DMS53 treated with DMSO at 0.1 percent for 48 hours (cell line): ENCODE measurements at regions not wholly inside any gene's neighbourhood (a gene's known extent, or its start where the extent isn't known, plus 50 kb on each side); places are given as distances from the start of the nearest gene placed in this dataset.

Experiments used
- DNase-seq: peaks from one replicate; lab custom pipeline; 2025; ENCODE audit not compliant: unreplicated experiment; lab: John Stamatoyannopoulos, UW

- DNase-seq = no peak
Observed at GRCh38 chr2:37425408-37425807, 81.0 kb downstream of the QPCT start.

- no peak for DNase-seq
Observed at GRCh38 chr2:37427241-37427640, 82.8 kb downstream of the QPCT start.

- no peak for DNase-seq
Observed at GRCh38 chr2:37436323-37436722, 91.9 kb downstream of the QPCT start.

- DNase-seq = no peak
Observed at GRCh38 chr2:37439131-37439642, 94.8 kb downstream of the QPCT start.

- DNase-seq = no peak
Observed at GRCh38 chr2:37441055-37441454, 96.6 kb downstream of the QPCT start.

GRCh38 chr2:37443082-37443481, 98.7 kb downstream of the QPCT start:
- DNase-seq = no peak

- no peak for DNase-seq
Observed at GRCh38 chr2:37447446-37447845, 103.0 kb downstream of the QPCT start.

- no peak for DNase-seq
Observed at GRCh38 chr2:37448342-37449120, 104.1 kb downstream of the QPCT start.

GRCh38 chr2:37449761-37450296, 105.4 kb downstream of the QPCT start:
- DNase-seq = no peak

- no peak for DNase-seq
Observed at GRCh38 chr2:37453027-37453426, 108.6 kb downstream of the QPCT start.

- no peak for DNase-seq
Observed at GRCh38 chr2:37454851-37455762, 110.7 kb downstream of the QPCT start.

GRCh38 chr2:37456479-37456878, 112.0 kb downstream of the QPCT start:
- no peak for DNase-seq

GRCh38 chr2:37457401-37457901, 113.0 kb downstream of the QPCT start:
- DNase-seq = no peak

- DNase-seq = no peak
Observed at GRCh38 chr2:37458133-37458532, 113.7 kb downstream of the QPCT start.

- no peak for DNase-seq
Observed at GRCh38 chr2:37459095-37459981, 114.9 kb downstream of the QPCT start.

- no peak for DNase-seq
Observed at GRCh38 chr2:37460896-37461229, 116.4 kb downstream of the QPCT start.

- DNase-seq = no peak
Observed at GRCh38 chr2:37464067-37464466, 119.6 kb downstream of the QPCT start.

GRCh38 chr2:37466533-37467222, 122.2 kb downstream of the QPCT start:
- no peak for DNase-seq

- no peak for DNase-seq
Observed at GRCh38 chr2:37468170-37468569, 123.7 kb downstream of the QPCT start.

GRCh38 chr2:37469126-37469525, 124.7 kb downstream of the QPCT start:
- no peak for DNase-seq
